HG03575 (cell line): ENCODE measurements at regions not wholly inside any gene's neighbourhood (a gene's known extent, or its start where the extent isn't known, plus 50 kb on each side); places are given as distances from the start of the nearest gene placed in this dataset.
"Not testable (repeated sequence)": the region's sequence is repeated elsewhere in the genome, so short reads cannot be mapped to it uniquely, and the experiment has no call there.

ENCODE experiments used
- ATAC-seq: cut with Tn5 transposase; IDR thresholded peaks from one replicate; pipeline ENCODE4 v1.9.1; 2021; ENCODE audit not compliant: unreplicated experiment, insufficient number of reproducible peaks, low FRiP score; ENCODE audit errors: extremely low read depth

GRCh38 chr11:38796281-38796680, 2198.2 kb upstream of the RAG2 start:
- no peak for ATAC-seq

DNA sequence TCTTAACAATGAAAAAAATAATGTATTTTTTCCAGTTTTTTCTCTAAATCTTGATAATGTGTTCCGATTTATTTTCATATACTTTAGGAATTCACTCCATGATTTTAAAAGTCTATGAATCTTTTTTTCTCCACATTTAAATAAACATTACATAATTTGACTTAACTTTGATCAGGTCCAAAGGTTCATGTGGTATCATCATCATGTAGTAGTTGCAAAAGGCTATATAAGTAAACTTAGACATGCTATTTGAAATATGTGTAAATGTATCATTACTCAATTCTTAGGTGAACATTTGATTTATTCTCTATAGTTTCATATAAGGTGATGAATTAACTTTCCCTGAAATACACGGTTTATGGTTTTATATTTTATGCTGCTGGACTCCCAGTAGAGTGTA, 2197.0 kb upstream of the RAG2 start:
- no peak for ATAC-seq

GRCh38 chr11:38791346-38791961, 2193.4 kb upstream of the RAG2 start:
- no peak for ATAC-seq

DNA sequence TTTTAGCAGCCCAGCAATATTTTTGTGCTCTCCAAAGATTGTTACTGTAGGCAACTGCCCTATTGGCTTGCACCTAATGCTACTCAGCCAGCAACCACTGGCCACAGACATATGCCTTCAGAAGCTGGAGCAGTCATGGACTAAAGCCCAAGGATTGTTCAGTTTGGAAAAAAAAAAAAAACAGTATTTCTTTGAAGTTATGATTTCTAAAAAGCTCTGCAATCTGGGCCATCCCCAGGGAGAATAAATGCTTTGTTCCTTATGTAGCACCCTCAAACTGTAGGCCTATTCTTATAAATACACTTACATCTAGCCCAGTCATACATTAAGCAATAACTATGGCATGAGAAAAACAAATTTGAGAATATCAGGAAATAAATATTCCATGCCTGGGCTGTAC, 2190.5 kb upstream of the RAG2 start:
- ATAC-seq: no peak

DNA sequence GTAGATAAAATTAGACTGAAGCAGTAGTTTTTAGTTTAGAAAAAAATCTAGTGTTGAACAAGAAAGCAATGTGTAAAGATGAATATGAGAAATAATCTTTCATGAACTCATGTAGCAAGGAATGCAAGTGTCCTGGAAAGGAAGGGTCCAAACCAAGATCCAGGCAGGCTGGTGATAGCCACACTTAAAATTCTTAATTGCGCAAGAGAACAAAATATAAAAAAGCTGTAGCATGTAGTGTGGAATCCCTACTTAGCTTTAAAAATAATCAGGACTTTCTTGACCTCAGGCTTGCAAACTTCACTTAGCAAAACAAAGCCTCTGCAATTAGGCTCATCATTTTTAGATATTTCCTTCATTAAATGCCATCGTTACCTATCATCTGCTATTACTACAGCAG, 2186.1 kb upstream of the RAG2 start:
- ATAC-seq: no peak

- ATAC-seq: no peak
Observed at GRCh38 chr11:38766796-38767195, 2168.8 kb upstream of the RAG2 start.

DNA sequence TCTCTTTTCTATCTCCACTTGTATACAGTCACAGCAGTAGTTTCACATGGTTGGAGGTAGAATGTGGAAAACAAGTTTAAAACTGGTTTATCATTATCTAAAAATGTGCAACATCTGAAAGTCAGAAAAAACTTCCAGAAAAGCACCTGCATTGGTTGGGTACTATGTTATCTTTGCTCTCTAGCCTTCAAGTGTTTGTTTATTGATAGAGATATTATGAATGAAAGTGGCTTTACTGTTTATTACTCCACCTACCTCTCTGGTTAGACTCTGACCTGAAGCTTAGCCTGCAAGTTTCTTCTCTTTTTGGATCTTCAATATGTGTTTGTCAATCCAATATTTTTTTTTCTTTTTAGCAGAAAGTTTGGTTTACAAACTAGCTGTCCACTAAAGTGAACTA, 2161.4 kb upstream of the RAG2 start:
- no peak for ATAC-seq

GRCh38 chr11:38756537-38756936, 2158.5 kb upstream of the RAG2 start:
- ATAC-seq: no peak

- ATAC-seq: no peak
Observed at GRCh38 chr11:38751421-38751820, 2153.4 kb upstream of the RAG2 start.

GRCh38 chr11:38746516-38746915, 2148.5 kb upstream of the RAG2 start:
- ATAC-seq: not testable (repeated sequence)

DNA sequence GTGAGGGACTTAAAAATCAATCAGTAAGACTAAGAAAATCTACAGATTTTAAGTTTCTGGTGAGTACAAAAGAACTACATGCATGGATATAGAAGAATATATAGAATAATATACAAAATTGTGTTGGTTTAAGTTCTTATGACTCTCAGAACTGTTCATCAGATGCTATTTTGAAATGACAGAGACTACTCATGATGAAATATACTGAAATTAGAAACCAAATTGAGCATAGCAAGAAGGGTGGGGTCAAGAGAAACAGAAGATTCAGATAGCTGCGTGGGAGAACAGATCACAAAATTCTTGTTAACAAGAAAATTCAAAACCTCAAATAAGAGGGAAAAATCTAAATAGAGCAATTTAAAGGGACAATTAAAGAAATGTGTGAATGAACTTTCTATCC, 2125.3 kb upstream of the RAG2 start:
- ATAC-seq: no peak

DNA sequence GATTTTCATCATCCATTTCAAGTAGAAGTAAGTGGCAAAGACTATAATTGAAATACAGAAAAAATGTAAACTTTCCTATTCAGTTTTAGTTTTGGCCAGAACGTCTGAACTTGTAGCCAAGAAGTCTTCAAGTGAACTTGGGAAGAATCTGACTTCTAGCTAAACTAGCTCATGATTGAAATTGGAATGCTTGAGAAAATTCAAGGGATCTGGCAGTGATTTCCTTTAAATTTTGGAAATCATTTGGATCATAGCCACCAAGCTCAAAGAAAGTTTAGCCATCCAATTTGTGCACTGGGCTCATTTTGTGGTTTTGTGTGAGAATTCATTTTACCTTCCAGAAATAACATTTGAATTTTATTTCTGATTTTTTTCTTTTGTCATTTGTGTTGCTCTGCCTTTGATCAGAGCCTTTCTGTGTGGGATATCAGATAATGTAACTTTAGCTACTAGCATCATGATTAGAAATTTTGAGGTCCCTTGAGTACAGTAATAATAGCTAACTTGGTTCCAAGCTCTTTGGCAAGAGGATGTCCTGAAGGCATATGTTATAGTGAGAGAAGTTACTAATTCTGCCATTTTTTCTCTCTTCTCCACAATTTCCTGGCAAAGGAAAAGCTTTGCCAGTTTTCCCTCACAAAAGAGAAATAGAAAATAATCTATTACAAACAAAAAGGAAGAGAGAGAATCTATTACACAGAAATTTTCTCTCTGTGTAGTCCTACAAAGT, 2123.7 kb upstream of the RAG2 start:
- no peak for ATAC-seq

DNA sequence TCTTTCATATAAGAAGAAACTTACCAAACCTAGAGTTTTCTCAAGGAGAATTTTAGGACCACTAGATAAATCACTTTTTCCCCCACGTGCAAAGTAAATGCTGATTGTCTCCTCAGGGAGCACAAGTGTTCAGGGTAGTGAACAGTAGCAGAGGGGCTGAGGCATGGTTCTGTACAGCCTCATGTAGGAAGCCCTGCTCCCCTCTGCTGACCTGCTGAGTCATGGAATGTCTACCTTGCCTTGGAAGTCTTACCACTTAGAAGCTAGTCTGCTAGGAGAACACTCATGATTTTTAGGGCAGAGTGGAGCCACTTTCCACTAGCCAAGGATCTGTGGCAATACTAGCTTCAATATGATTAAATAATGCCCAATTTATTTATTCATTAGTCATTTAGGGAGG, 2120.6 kb upstream of the RAG2 start:
- no peak for ATAC-seq

GRCh38 chr11:38718049-38718448, 2120.0 kb upstream of the RAG2 start:
- no peak for ATAC-seq

DNA sequence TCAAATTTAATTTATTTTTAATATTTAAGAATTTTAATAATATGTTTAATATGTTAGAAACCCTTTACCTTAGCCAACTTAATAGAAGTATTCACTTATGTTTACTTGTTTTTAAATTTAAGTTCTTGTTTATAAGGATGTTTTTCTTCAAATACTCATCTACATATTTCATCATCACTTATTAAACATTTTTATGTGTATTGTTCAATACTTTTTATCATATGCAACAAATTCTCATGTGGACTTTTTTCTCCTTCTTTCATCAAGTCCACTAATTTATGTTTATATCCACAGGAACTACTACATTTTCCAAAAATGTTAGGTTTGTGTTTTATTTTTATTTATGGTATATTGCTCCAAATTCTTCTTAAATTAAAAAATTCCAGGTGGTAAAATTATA, 2113.1 kb upstream of the RAG2 start:
- no peak for ATAC-seq

DNA sequence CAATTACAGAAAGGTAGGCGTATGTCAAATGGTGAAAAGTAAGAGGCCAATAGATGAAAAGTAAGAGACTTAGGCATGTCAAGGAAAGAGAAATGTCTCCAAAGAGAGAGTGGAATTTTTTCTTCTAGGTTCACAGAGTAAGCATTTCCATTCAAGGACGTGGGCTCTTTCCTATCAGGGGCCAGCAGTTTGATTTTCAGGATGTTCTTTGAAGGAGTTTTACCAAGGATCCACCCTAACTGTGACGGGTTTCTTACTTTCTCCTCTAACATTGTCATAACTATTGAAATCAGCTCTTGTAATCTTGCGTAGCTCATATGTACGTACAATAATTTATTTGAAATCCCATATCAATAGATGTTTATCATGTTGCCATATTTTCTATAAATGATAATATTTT, 2112.2 kb upstream of the RAG2 start:
- no peak for ATAC-seq

- ATAC-seq: no peak
Observed at GRCh38 chr11:38700111-38700510, 2102.1 kb upstream of the RAG2 start.

DNA sequence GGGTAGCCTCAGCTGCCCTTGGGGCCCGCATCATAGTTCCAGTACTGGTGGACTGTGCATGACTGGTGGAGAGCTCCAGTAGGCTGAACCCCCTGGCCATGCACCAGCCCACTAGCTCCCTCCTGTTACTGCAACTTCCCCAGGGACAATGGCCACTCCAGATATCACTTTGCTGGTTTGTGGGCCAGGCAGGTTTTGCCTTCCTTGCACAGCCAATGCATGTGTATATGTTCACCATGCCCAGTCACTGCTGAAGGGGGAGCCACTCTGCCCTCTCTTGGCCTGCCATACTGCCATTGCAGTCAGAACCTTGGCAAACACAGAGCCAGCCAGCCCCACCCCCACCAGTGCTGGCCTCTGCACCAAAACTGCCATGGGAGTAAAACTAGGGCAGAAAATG, 2095.3 kb upstream of the RAG2 start:
- no peak for ATAC-seq

DNA sequence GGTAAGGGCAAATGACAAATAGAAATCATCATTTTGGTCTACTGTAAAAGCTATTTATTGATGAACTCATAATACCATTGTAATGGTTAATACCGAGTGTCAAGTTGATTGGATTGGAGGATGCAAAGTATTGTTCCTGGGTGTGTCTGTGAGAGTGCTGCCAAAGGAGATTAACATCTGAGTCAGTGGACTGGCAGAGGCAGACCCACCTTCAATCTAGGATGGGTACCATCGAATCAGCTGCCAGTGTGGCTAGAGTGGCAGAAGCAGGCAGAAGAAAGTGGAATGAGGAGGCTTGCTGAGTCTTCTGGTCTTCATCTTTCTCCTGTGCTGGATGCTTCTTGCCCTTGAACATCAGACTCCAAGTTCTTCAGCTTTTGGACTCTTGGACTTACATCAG, 2092.2 kb upstream of the RAG2 start:
- ATAC-seq: not testable (repeated sequence)

GRCh38 chr11:38687008-38687407, 2089.0 kb upstream of the RAG2 start:
- no peak for ATAC-seq

GRCh38 chr11:38683484-38683883, 2085.4 kb upstream of the RAG2 start:
- ATAC-seq: no peak
